ENCODE measurements at regions not wholly inside any gene's neighbourhood (a gene's known extent, or its start where the extent isn't known, plus 50 kb on each side); places are given as distances from the start of the nearest gene placed in this dataset.
A peak's percentile ranks its signal among the peaks of the same experiment; 100 is the strongest.
"Not testable (repeated sequence)": the region's sequence is repeated elsewhere in the genome, so short reads cannot be mapped to it uniquely, and the experiment has no call there.

DNA sequence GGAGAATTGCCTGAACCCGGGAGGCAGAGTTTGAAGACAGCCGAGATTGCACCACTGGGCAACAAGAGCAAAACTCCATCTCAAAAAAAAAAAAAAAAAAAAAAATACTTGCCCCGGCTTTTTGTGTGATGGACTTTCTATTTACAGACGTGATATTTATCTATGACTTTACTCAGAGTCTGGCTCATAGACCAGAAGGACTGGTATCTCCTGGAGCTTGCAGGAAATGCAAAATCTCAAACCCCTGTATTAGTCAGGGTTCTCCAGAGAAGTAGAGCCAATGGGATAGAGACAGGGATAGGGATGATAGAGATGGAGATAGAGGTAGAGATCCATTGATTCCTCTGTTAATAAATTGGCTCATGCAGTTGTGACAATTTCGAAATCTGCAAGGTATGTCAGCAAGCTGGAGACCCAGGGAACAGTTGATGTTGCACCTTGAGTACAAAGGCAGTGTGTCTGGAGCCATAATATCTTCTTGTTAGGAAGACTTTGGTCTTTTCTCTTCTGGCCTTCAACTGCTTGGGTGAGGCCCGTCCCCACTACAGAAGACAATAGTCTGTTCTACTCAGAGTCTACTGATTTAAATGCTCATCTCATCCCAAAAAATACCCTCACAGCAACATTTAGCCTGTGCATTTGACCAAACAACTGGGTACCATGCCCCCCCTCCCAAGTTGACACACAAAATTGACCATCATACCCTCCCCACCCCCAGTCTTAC is 195.4 kb upstream of the MSX2 start:
- no peak for DNase-seq

DNA sequence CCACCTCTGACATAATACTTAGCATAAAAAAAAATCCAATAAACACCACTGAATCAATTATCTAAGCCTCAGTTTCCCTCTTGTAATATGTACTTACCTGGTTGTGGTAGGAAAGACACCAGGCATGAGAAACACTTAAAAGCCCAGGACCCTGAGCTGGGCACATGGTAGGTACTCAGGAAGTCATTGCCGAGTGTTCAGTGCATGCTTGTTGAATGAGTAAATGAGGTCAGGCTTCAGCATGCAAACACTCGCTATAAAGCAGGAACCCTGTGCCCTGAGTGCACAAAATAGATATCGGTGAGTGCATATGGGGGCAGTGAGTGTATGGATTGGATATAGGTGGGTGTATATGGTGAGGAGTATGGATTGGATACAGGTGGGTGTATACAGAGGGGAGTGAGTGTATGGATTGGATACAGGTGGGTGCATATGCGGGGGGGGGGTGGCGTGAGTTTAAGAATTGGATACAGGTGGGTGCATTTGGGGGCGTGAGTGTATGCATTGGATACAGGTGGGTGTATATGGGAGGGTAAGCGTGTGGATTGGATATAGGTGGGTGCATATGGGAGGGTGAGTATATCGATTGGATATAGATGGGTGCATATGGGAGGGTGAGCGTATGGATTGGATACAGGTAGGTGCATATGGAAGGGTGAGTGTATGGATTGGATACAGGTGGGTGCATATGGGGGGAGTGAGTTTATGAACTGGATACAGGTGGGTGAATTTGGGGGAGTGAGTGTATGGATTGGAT is 194.3 kb upstream of the MSX2 start:
- DNase-seq: no peak

DNA sequence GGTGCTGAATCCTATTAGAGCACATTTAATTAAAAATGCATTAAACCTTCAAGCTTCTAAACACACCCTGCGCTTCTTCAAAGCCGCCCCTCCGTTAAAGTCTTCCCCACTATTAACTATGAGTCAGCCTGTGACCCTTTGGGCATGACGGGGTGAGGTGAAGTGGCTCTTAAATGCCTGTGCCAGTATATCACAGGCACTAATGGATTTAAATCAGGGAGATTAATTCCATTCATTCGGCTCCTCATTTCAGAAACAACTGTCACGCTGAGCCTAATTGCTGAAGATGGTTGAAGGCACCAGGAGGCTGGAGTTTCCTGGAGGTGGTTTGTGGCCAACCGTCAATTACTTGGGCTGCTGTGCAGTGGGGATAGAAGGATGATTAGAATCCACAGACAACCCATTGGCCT is 192.6 kb upstream of the MSX2 start:
- DNase-seq: peak; percentile 56

DNA sequence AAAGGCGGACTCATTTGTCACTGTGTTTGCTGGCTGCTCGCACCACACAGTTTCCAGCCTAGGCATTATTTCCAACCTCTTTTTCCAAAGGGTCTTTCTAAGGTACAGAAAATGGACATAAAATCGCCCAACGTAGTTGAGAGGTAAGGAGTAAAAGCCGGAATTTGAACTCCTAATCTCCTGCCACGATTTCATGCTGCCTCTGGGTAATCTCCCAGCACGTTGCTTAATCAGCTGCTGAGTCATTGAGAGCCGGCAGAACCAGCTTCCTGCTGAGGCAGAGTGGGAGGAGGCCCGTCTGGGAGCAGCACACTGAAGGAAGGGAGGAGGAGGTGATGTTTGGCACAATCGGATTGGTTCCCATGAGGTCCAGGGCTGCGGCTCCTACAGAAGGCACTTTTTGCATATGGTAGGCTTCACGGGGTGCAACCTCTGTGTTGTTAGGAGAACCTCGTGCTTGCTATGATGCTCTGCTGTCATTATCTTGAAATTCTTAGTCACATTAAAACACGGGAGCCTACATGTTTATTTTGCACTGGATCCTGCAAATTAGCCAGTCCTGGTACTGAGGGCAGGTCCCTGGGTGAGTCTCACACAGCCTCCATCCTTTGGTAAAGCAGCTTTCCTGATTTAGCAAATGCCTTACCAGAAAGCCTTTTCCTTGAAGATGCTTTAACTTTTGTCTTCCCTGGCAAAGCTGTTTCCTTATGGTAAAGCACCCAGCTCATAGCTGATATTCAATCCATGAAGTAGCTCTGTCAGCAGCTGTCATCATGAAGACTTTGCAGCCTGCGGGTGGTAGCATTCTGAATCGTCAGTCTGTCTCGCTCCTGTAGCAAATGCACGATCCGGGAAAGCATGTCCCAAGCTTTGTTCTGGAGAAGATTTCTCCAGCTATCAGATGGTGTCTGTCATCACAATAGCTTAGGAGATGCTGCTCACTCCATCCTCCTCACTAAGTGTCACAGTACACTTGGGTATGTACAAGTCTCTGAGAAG is 191.6 kb upstream of the MSX2 start:
- DNase-seq: no peak

DNA sequence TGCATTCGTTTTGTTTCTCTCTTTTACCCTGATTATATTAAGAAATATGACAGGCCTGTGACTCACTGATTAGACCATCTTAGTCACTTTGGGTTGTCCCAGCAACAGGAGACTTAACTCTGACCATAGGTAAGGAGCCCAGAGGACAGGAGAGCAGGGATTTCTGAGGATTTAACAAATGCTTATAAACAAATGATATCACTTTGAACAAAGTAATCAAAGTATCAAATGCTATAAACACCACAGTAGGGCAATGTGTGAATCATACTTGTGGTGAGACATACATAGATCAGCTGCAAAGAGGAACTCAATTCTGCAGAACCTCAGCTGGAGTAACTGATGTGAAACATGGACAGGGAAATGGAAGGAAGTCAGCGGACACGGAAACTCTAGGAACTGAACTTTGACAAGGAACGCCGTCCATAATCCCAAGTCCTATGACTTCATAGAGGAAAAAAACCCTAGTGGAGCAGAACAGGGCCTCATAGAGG is 190.6 kb upstream of the MSX2 start:
- no peak for DNase-seq

DNA sequence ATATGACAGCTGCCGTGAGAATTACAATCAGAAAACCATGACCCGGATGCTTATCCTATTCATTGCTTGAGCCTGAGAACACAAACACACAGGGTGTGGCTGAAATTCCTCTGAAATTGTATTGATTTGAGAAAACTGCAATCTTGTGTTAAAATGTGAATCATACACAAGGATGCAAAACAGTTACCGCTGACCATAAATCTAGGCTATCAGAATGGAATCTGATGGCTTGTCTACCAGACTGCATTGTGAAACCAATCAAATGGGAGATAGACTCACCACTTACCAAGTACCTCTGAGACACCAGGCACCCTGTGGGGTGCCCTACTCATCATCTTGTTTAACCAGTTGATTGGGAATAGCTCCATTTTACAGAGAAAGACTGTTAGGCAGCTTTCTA is 188.7 kb upstream of the MSX2 start:
- DNase-seq: no peak

DNA sequence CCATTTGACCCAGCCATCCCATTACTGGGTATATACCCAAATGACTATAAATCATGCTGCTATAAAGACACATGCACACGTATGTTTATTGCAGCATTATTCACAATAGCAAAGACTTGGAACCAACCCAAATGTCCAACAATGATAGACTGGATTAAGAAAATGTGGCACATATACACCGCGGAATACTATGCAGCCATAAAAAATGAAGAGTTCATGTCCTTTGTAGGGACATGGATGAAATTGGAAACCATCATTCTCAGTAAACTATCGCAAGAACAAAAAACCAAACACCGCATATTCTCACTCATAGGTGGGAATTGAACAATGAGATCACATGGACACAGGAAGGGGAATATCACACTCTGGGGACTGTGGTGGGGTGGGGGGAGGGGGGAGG is 184.6 kb upstream of the MSX2 start:
- not testable (repeated sequence) for DNase-seq

DNA sequence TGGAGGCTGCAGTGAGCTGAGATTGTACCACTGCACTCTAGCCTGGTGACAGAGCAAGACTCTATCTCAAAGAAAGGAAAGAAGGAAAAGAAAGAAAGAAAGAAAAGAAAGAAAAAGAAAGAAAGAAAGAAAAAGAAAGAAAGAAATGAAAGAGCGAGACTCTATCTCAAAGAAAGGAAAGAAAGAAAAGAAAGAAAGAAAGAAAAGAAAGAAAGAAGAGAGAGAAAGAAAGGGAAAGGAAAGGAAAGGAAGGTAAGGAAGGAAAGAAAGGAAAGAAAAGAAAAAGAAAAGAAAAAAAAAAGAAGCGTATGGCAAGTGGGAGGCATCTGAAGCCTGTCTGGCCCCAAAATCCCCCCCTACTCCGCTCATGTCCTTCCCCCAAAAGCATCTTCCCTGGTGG is 182.3 kb upstream of the MSX2 start:
- no peak for DNase-seq

DNA sequence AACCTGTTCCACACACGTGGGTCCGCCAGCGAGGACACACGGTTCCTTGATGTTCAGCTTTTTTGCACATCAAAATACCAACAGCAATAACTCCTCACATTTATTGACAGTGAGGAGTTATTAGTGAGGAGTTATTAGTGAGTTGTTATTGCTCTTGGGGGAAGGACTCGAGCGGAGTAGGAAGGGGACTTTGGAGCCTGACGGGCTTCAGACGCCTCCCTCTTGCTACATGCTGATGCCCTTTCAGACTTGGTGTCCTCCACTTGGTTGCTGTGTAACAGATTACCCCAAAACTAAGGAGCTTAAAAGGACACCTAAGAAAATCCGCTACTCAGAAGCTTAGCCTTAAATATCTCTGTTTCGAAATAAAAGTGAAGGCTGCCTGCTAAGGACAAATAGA is 181.9 kb upstream of the MSX2 start:
- DNase-seq: no peak

DNA sequence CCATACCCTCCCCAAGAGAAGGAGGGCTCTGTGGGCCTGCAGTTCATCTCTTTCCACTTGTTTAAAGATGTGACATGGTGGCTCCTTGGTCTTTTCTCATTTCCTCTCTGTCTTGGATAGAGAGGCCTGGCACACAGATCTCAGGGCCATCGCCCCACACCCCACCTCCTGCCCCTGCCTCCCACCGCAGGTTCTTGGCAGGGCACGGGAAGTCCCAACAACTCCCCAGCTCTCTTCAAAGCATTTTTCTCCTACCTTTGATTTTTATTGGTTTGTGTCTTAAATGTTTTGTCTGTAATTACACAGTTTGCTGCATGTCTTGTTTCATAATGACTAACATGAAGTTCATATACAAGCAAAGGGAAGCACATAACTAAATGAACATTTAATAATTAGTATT is 178.5 kb upstream of the MSX2 start:
- no peak for DNase-seq

DNA sequence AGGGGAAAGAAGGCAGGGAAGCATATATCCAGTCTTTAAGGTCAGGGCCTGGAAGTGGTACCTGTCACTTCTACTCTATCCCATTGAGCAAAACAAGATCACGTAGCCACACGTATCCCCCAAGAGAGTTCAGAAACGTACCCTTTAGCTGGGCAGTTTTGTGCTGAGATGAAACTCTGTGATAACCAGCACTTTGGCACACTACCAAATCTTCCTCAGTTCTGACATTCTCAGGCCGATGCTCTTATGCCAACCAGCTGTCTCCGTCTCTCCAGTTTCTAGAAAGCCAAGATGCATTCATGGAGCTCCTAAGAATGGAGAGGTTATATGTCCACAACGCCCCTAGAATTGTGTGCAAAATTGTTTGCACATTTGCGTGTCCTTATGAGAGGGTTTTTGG is 176.6 kb upstream of the MSX2 start:
- DNase-seq: no peak

DNA sequence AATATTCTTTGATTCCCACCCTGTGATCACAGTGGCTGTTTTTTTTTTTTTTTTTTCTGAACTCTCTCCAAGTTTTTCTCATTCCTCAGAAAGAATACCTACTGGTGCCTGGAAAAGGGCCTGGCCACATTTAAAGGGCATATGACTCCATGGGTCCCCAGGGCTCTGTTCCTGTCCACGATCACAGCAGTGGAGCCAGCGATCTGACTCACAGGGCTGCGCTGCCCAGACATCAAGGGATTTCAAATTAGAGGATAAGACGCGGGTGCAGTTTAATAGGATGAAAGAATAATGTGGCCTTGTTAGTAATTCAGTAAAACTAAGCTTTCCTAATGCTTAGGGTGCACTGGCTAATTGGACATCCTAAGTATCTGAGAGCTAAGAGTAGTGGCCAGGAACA is 175.1 kb upstream of the MSX2 start:
- no peak for DNase-seq

DNA sequence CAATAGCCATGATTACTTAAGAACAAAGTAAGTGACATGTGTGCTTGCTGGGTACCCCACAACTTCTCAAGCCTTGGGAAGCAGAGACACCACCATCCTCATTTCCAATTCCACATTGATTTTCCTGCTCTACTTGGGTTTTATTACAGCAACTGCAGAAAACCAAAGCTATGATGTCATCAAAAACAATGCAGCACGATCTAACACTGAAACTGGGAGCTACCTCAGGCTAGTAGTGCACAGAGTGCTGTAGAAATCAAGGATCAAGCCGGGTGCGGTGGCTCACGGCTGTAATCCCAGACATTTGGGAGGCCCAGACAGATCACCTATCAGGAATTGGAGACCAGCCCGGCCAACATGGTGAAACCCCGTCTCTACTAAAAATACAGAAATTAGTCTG is 174.4 kb upstream of the MSX2 start:
- no peak for DNase-seq

DNA sequence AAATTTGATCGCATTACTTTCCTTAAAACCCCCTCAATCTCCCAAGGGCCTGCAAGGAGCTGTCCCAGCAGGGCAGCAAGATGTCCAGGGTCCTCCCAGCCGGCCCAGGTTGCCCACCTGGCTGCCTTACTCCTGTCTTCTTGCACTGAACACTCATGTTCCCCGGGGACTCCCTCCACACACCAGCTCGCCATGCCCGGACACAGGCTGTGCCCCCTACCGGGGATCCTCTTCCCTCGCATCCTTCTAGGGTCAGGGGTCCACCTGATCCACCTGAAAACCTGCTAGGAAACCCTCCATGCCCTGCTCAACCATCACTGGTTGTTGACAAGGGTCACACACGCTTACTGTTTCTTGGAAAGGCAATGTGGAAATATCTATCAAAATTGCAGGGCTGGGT is 172.0 kb upstream of the MSX2 start:
- no peak for DNase-seq

DNA sequence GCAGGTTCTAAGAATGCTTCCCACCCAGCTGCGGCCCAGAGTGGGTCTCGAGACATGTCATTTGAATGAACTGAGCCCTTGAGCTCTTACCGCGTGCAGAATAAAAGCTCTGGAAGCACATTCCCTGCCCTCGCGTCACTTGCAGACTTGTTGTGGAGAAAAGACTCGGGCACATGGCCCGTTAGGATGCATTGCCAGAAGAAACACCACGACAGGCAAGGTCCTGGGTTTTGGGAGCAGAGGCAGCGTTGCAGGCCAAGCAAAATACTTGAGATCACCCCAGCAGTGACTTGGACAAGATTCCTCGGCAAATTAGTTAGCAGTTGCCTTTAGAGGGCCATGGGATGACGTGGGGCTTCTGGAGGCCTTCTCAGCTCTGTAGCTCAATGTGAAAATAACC is 170.8 kb upstream of the MSX2 start:
- DNase-seq: no peak

DNA sequence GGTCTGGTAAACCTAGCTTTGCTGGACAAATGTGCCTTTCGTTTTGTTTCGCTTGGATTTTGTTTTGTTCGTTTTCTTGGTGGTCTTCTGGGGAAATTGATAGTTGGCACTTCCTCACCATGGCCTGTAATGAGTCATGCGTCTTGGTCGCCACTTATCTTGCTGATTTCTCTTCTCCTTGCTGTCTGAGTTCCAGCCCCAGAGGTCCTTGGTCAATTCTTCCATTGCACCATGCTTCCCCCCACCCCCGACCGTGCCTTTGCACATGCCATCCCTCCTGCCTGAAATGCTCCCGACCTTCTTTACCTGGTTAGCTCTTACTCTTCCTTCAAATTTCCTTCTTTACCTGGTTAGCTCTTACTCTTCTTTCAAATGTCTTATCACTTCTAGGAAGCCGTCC is 168.7 kb upstream of the MSX2 start:
- DNase-seq: no peak

DNA sequence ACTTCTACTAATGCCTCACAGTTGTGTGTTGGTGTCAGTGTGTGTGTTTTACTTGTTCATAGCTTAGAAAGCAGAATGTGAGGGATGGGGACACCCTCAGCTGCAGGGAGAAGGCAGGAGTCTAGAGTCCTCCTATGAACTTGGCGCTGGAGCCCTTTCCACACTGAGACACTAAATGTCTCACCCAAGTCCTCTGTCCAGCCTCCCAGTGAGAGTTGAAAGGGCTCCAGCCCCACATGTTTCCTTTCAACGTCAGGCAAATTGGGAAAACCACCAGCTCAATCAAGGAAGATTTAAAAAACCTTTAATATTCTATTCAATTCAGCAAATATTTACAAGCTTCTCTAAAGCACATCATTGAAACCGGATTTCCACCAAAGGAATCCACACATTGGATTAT is 167.6 kb upstream of the MSX2 start:
- no peak for DNase-seq

DNA sequence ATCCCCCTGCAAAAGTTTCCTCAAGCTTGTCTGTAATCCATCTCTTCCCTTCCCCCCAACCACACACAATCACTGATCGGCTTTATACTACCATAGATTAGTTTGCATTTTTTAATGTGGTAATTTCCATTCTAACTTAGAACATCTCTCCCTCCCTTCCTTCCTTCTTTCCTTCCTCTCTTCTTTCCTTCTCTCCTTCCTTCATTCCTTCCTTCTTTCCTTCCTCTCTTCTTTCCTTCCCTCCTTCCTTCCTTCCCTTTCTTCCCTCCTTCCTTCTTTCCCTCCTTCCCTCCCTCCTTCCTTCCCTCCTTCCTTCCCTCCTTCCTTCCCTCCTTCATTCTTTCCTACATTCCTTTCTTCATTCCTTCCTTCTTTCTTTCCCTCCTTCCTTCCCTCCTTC is 166.2 kb upstream of the MSX2 start:
- no peak for DNase-seq

DNA sequence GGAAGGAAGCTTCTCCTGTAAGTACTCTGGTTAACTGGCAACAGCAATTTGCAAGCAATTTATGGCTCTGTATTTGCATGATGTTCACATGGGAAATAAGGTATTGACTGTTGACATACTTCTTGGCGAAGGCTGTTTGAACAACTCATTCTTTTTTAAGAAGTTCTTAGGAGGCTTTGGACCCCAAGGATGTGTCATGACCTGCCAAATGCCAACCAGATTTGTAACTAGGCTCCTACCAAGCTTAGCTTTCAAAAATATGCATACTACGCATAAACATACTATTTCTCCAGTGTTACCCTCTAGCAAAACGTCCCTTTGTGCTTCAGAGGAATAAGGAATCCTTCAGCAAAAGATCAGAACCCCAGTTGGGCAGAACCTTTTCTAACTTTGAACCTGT is 165.2 kb upstream of the MSX2 start:
- DNase-seq: no peak

DNA sequence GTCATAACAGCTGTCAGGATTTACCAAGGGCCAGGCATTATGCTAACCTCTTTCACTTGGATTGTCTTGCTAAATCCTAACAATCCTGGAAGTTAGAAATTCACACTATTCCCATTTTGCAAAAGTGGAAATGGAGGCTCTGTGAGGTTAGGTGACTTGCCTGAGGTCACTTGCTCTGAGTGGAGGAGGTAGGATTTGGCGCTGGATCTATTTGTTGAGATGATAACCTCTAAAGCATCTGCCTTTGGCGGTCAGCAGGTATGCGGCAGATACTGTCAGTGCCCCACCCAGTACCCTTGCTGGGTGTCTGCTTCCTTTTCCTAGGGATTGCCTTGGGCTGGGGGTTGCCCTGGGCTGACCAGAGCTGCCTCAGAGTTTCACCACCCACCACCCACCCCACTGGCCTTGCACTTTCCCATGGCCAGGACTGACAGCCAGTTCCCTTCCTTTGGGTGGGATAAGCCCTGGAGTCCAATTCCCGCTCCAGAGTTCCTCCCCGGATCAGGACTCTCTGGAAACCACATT is 164.8 kb upstream of the MSX2 start:
- no peak for DNase-seq

DNA sequence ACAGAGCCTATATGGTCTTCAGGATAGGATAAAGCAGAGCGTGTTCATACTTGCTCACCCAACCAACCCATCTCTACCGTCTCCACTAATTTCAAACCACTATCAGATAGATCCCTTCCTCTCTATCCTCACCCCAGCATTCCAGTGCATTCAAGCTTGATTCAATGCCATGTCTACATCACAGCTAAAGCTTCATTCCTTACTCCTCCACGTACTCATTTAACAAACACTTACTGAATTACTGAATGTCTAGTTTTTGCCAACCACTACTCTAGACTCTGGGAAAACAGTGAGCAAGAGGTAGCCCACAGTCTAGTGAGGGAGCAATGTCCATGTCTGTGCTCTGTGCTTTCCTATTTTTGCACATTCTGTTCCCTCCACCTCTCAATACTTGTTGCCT is 163.5 kb upstream of the MSX2 start:
- no peak for DNase-seq

DNA sequence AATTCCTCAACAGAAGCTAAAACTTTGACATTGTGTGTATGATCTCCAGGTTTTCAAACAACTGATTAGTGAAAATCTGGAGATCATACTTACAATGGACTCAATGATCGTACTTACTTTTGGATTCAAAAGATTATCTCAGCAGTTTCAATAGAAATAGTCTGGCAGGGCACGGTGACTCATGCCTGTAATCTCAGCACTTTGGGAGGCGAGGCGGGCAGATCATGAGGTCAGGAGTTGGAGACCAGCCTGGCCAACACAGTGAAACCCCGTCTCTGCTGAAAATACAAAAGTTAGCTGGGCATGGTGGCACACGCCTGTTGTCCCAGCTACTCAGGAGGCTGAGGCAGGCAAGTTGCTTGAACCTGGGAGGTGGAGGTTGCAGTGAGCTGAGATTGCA is 161.3 kb upstream of the MSX2 start:
- not testable (repeated sequence) for DNase-seq

DNA sequence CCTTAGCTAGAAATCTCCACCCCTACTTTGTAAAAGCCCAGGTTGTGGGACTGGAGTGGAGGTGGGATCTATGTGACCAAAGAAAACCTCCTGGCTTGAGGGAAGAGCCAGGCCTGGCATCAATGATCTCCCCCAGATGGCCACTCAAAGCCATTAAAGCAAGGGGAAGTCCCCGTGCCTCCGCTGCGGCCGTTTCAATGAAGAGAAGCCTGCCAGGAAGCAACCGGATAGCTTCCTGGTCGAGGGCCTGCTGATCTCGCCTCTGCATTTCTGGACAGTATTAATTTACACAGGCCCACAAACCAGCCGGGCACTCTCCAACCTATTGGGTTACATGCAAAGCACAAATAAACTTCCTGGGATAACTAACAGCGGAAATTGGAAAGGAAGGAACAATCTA is 160.5 kb upstream of the MSX2 start:
- DNase-seq: no peak

Data from NCI-H1105 (cell line).